Head of caudate nucleus (tissue), 42 donors: ENCODE measurements at regions not wholly inside any gene's neighbourhood (a gene's known extent, or its start where the extent isn't known, plus 50 kb on each side); places are given as distances from the start of the nearest gene placed in this dataset.
A peak's percentile ranks its signal among the peaks of the same experiment; 100 is the strongest.

Experiments used
- DNase-seq, 42 donors: peaks; one replicate each; pipeline versions ENCODE4 v3.0.0 to v3.0.0-alpha.2; 2020 to 2021; ENCODE audit warnings: mixed read lengths in 7 of 42
- intact Hi-C: fragments of 100-400 bp; cut with DNase I; formaldehyde crosslinking; loops from one replicate; pipeline ENCODE4 v1.15.0; 2022

- intact Hi-C loops: no loop called here
- no peak for DNase-seq
Observed at GRCh38 chr2:7471185-7471584, 554.0 kb downstream of the RNF144A start.

- DNase-seq: no peak
- intact Hi-C loops: no loop called here
Observed at GRCh38 chr2:7472465-7472864, 555.3 kb downstream of the RNF144A start.

- intact Hi-C loops: no loop called here
- no peak for DNase-seq
Observed at GRCh38 chr2:7473135-7473771, 556.0 kb downstream of the RNF144A start.

GRCh38 chr2:7476371-7476770 is 559.2 kb downstream of the RNF144A start:
- intact Hi-C loops: no loop called here
- DNase-seq: no peak

- intact Hi-C loops: no loop called here
- DNase-seq: no peak
Observed at GRCh38 chr2:7479603-7480002, 562.4 kb downstream of the RNF144A start.

GRCh38 chr2:7480431-7480830 is 563.2 kb downstream of the RNF144A start:
- intact Hi-C loops: no loop called here

GRCh38 chr2:7490672-7491071 is 573.5 kb downstream of the RNF144A start:
- intact Hi-C loops: no loop called here
- no peak for DNase-seq

More at GRCh38 chr2:7480431-7480830, 563.2 kb downstream of the RNF144A start:
- DNase-seq: no peak

GRCh38 chr2:7492719-7493118 is 575.5 kb downstream of the RNF144A start:
- no peak for DNase-seq

GRCh38 chr2:7497178-7497577 is 580.0 kb downstream of the RNF144A start:
- intact Hi-C loops: no loop called here
- DNase-seq: no peak

More at GRCh38 chr2:7492719-7493118, 575.5 kb downstream of the RNF144A start:
- intact Hi-C loops: no loop called here

GRCh38 chr2:7499018-7499417 is 581.8 kb downstream of the RNF144A start:
- no peak for DNase-seq
- intact Hi-C loops: no loop called here

GRCh38 chr2:7502336-7502735 is 585.1 kb downstream of the RNF144A start:
- intact Hi-C loops: no loop called here

GRCh38 chr2:7508296-7508943 is 591.2 kb downstream of the RNF144A start:
- intact Hi-C loops: no loop called here
- DNase-seq: no peak

More at GRCh38 chr2:7502336-7502735, 585.1 kb downstream of the RNF144A start:
- DNase-seq: no peak

- DNase-seq: no peak
- intact Hi-C loops: no loop called here
Observed at GRCh38 chr2:7510353-7510752, 593.1 kb downstream of the RNF144A start.

GRCh38 chr2:7513834-7514233 is 596.6 kb downstream of the RNF144A start:
- DNase-seq: no peak
- intact Hi-C loops: no loop called here

GRCh38 chr2:7515327-7515726 is 598.1 kb downstream of the RNF144A start:
- DNase-seq: no peak
- intact Hi-C loops: no loop called here

GRCh38 chr2:7516484-7517063 is 599.4 kb downstream of the RNF144A start:
- DNase-seq: no peak
- intact Hi-C loops: no loop called here

- intact Hi-C loops: no loop called here
- DNase-seq: no peak
Observed at GRCh38 chr2:7517088-7517487, 599.9 kb downstream of the RNF144A start.

- no peak for DNase-seq
- intact Hi-C loops: no loop called here
Observed at GRCh38 chr2:7517851-7518250, 600.6 kb downstream of the RNF144A start.

- DNase-seq: peak in 3 of 42 donors; percentile 2 to 42 (median 2)
- intact Hi-C loops: no loop called here
Observed at GRCh38 chr2:7523481-7524120, 606.4 kb downstream of the RNF144A start.

- intact Hi-C loops: no loop called here
- DNase-seq: no peak
Observed at GRCh38 chr2:7524195-7524594, 607.0 kb downstream of the RNF144A start.
